IPS-18a (cell line): ENCODE measurements at regions not wholly inside any gene's neighbourhood (a gene's known extent, or its start where the extent isn't known, plus 50 kb on each side); places are given as distances from the start of the nearest gene placed in this dataset.

Experiments used
- H3K27ac ChIP-seq: one replicate; pipeline ENCODE4 v1.5.1; 2013; ENCODE audit warnings: low read length
- H3K27me3 ChIP-seq: one replicate; pipeline ENCODE4 v1.6.1; 2013; ENCODE audit warnings: mild to moderate bottlenecking, low read length; ENCODE audit not compliant: control insufficient read depth, insufficient read depth
- H3K36me3 ChIP-seq: one replicate; pipeline ENCODE4 v1.6.1; 2013; ENCODE audit warnings: low read depth, low read length; ENCODE audit not compliant: control insufficient read depth
- H3K4me1 ChIP-seq: one replicate; pipeline ENCODE4 v1.6.1; 2013; ENCODE audit warnings: low read depth, low read length; ENCODE audit not compliant: control insufficient read depth
- H3K4me3 ChIP-seq: one replicate; pipeline ENCODE4 v1.5.1; 2013; ENCODE audit warnings: low read length
- H3K9ac ChIP-seq: one replicate; pipeline ENCODE4 v1.6.1; 2013; ENCODE audit warnings: mild to moderate bottlenecking, low read length, moderate library complexity
- H3K9me3 ChIP-seq: one replicate; pipeline ENCODE4 v1.6.1; 2013; ENCODE audit warnings: low read depth, low read length; ENCODE audit not compliant: control insufficient read depth

DNA sequence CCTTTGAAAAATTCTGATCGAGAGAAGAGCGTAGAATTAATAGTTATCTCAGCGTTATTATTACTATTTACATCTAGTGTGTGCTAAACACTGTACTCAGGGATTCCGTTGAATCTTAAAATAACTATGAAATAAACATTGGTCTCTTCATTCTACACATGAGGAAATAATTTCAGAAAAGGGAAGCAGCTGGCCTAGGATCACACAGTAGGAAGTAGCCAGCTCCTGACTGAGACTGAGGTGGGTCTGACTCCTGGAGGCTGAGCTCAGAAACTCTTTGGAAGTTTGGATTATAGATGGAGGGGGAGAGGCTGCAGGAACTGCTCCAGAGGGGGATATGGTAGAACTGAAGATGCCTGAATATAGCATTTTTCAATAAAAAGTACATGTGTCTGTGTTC is 183.9 kb upstream of the WDR11 start:
- Histone ChIP-seq H3K9me3 (no peaks in the 10 kb centered on the region), H3K27me3 (no peaks in the 10 kb centered on the region), H3K27ac (no peak overlapping the region)

GRCh38 chr10:120671491-120671890 is 179.7 kb upstream of the WDR11 start:
- Histone ChIP-seq H3K9me3 (no peaks in the 10 kb centered on the region), H3K4me1 (no peaks in the 10 kb centered on the region), H3K27me3 (no peaks in the 10 kb centered on the region), H3K9ac (no peak overlapping the region), H3K27ac (no peak overlapping the region), H3K4me3 (no peak overlapping the region), H3K36me3 (no peaks in the 10 kb centered on the region)

More for the DNA sequence above, 183.9 kb upstream of the WDR11 start:
- H3K36me3 ChIP-seq = no peaks in the 10 kb centered on the region
- no peak overlapping the region for H3K9ac ChIP-seq
- H3K4me1 ChIP-seq = no peaks in the 10 kb centered on the region
- H3K4me3 ChIP-seq = no peak overlapping the region

DNA sequence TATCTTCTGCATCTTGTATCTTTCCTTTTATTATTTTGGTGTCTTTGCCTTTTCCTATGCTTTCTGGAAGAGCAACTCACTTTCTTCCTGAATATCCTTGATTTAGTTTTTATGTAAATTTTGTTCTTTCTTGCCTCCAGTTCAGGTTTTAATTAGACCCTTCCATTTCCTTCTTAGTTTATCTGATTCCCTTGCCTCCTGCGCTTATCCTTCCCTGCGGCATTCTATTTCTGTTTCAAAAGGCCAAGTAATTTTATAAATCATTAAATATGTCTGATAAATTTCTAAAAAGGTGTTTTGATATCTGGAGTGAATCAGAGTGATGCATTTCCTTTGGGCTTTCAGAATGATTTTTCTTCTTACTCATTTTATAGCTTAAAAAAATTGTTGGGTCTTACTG is 167.7 kb upstream of the WDR11 start:
- no peaks in the 10 kb centered on the region for H3K9me3 ChIP-seq
- H3K27ac ChIP-seq = no peak overlapping the region
- H3K9ac ChIP-seq = no peak overlapping the region
- no peak overlapping the region for H3K4me3 ChIP-seq
- H3K27me3 ChIP-seq = no peaks in the 10 kb centered on the region
- H3K4me1 ChIP-seq = no peaks in the 10 kb centered on the region
- no peaks in the 10 kb centered on the region for H3K36me3 ChIP-seq

- H3K9ac ChIP-seq = no peak overlapping the region
- no peak overlapping the region for H3K4me3 ChIP-seq
- H3K4me1 ChIP-seq = no peaks in the 10 kb centered on the region
- H3K36me3 ChIP-seq = no peaks in the 10 kb centered on the region
- no peaks in the 10 kb centered on the region for H3K9me3 ChIP-seq
- no peaks in the 10 kb centered on the region for H3K27me3 ChIP-seq
- no peak overlapping the region for H3K27ac ChIP-seq
Observed at GRCh38 chr10:120684226-120684625, 166.9 kb upstream of the WDR11 start.

GRCh38 chr10:120685136-120685535 is 166.0 kb upstream of the WDR11 start:
- no peak overlapping the region for H3K4me3 ChIP-seq
- no peak overlapping the region for H3K9ac ChIP-seq
- no peak overlapping the region for H3K27ac ChIP-seq
- no peaks in the 10 kb centered on the region for H3K9me3 ChIP-seq
- no peaks in the 10 kb centered on the region for H3K27me3 ChIP-seq
- no peaks in the 10 kb centered on the region for H3K4me1 ChIP-seq
- no peaks in the 10 kb centered on the region for H3K36me3 ChIP-seq

DNA sequence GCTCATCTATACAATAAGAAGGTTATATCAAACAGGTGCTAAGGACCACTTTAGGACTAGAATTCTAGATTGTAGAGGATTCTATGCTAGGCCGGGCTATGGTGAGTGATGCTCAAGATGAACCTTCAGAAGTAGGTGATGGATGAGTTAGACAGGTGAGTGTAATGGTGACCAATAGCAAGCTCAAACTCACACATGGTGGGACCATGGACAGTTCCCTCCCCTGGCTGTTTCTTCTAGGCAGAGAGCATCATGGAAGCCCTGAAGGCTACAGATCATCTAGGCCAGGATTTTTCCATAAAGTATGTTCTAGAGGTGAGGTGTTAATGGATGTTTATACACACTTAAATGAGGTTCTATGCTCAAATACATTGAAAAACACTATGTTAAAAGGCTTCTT is 162.2 kb upstream of the WDR11 start:
- H3K36me3 ChIP-seq = no peaks in the 10 kb centered on the region
- no peaks in the 10 kb centered on the region for H3K4me1 ChIP-seq
- H3K4me3 ChIP-seq = no peak overlapping the region
- no peak overlapping the region for H3K9ac ChIP-seq
- no peaks in the 10 kb centered on the region for H3K9me3 ChIP-seq
- H3K27ac ChIP-seq = no peak overlapping the region
- H3K27me3 ChIP-seq = no peaks in the 10 kb centered on the region

- no peaks in the 10 kb centered on the region for H3K27me3 ChIP-seq
- no peak overlapping the region for H3K4me3 ChIP-seq
- no peaks in the 10 kb centered on the region for H3K4me1 ChIP-seq
- H3K9me3 ChIP-seq = no peaks in the 10 kb centered on the region
- no peaks in the 10 kb centered on the region for H3K36me3 ChIP-seq
- H3K9ac ChIP-seq = no peak overlapping the region
- no peak overlapping the region for H3K27ac ChIP-seq
Observed at GRCh38 chr10:120689777-120690529, 161.2 kb upstream of the WDR11 start.

DNA sequence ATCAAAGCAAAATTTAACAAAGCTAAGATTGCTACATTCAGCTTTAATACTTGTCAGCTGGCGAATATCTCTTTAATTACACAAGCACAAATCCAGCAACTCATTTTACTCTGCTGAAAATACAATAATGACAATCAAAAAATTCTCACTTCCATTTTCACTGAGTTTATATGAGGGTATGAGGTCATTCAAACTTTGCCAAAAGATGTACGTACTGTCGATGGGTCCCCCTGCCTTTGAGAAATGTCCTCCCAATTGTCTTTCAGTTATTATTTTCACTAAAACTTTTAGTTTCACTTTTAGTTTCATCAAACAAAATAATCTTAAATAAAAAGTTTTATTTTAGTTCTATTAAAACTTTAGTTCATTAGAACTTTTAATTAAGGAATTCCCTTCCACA is 159.5 kb upstream of the WDR11 start:
- Histone ChIP-seq H3K27ac (no peak overlapping the region), H3K4me1 (no peaks in the 10 kb centered on the region), H3K27me3 (no peaks in the 10 kb centered on the region), H3K36me3 (no peaks in the 10 kb centered on the region), H3K9ac (no peak overlapping the region), H3K4me3 (no peak overlapping the region), H3K9me3 (no peaks in the 10 kb centered on the region)

DNA sequence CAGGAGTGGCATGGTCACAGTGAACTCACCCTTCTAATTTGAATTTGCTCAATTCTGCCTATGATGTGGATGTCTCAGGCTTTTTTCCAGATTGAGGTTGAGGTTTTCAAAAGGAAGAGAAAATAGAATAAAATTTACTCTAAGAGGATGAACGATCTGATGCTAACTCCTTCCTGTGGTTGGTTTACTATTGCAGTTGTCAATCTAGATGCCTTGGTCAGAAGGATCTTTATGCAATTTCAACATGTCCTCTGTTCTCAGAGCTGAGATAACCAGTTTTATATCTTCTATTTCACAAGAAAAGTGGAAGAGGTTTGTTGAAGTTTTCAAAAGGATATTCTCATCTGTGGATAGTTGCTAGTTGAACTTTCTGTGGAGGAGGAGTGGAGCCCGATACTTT is 150.7 kb upstream of the WDR11 start:
- no peak overlapping the region for H3K27ac ChIP-seq
- H3K9me3 ChIP-seq = no peaks in the 10 kb centered on the region
- no peaks in the 10 kb centered on the region for H3K27me3 ChIP-seq
- no peak overlapping the region for H3K9ac ChIP-seq
- no peak overlapping the region for H3K4me3 ChIP-seq
- no peaks in the 10 kb centered on the region for H3K36me3 ChIP-seq
- H3K4me1 ChIP-seq = no peaks in the 10 kb centered on the region

- Histone ChIP-seq H3K4me3 (no peak overlapping the region), H3K9me3 (no peaks in the 10 kb centered on the region), H3K4me1 (no peaks in the 10 kb centered on the region), H3K9ac (no peak overlapping the region), H3K36me3 (no peaks in the 10 kb centered on the region), H3K27ac (no peak overlapping the region), H3K27me3 (no peaks in the 10 kb centered on the region)
Observed at GRCh38 chr10:120701381-120701780, 149.8 kb upstream of the WDR11 start.

- no peak overlapping the region for H3K27ac ChIP-seq
- H3K9ac ChIP-seq = no peak overlapping the region
- no peak overlapping the region for H3K4me3 ChIP-seq
- no peaks in the 10 kb centered on the region for H3K36me3 ChIP-seq
- no peaks in the 10 kb centered on the region for H3K4me1 ChIP-seq
- H3K9me3 ChIP-seq = no peaks in the 10 kb centered on the region
- H3K27me3 ChIP-seq = no peaks in the 10 kb centered on the region
Observed at GRCh38 chr10:120702032-120702431, 149.1 kb upstream of the WDR11 start.

DNA sequence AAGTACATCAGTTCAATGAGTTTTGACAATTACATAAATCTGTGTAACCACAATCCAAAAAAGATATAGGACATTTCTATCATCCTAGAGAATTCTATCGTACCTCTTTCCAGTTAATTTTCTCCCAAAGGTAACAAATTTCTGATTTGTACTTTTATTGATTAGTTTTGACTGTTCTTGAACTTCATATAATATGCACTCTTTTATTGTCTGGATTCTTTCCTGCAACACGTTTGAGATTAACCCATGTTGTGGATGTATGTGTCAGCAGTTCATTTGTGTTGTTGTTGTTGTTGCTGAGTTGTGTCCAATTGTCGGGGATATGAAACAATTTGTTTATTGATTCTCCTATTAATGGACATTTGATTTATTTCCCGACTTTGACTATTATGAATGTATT is 145.9 kb upstream of the WDR11 start:
- Histone ChIP-seq H3K4me1 (no peaks in the 10 kb centered on the region), H3K4me3 (no peak overlapping the region), H3K27ac (no peak overlapping the region), H3K9me3 (no peaks in the 10 kb centered on the region), H3K27me3 (no peaks in the 10 kb centered on the region), H3K9ac (no peak overlapping the region), H3K36me3 (no peaks in the 10 kb centered on the region)
